ENCODE measurements at regions not wholly inside any gene's neighbourhood (a gene's known extent, or its start where the extent isn't known, plus 50 kb on each side); places are given as distances from the start of the nearest gene placed in this dataset.
"Not testable (repeated sequence)": the region's sequence is repeated elsewhere in the genome, so short reads cannot be mapped to it uniquely, and the experiment has no call there.

DNA sequence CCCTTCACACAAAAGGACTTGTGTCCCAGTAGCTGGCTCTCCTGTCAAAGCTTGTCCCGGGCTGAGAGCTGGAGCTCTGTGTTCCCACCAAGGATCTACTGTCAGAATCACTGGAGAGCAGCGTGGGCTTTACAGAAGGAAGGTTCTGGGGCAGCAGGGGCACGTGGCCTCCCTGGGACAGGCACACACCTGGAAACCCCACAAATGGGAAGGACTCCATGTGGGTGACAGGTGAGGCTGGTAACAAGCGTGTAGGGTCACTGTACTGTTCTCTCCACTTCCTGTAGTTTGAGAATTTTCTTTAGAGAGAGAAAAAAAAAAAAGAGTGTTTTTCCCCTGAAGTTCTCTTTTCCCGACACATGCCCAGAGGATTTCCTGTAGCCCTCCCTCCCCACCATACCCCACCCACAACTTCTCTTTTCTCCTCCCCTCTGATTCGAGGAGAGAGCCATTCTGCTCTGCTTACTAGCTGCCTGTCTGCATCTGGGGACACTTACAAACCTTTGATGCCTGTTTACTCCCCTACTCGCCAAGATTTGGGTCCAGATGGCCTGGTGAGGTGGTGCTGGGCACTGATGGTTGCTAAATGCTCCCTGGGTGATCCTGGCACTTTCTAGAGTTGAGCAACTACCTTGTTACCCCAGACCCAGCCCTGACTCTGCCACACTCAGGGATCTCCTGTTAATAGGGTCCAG, 84.1 kb upstream of the SIRPA start:
- no peak for DNase-seq (ENCODE audit: low read depth)

DNA sequence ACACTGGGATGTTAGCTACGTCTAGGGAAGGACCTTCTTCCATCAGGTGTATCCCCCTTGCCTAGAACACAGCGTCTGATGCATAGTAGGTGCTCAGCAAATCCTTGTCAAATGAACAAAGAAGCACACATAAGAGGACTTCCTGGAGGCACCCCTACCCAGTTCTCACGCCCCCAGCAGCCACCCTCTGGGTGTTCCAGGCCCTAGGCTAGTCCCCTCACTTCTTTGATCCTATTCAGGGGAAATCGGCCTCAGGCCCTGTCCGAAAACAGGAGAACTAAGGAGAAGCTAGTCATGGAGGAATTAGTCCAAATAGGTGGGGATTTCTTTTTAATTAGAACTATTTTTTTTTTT, 84.7 kb upstream of the SIRPA start:
- DNase-seq (ENCODE audit: low read depth) = no peak

DNA sequence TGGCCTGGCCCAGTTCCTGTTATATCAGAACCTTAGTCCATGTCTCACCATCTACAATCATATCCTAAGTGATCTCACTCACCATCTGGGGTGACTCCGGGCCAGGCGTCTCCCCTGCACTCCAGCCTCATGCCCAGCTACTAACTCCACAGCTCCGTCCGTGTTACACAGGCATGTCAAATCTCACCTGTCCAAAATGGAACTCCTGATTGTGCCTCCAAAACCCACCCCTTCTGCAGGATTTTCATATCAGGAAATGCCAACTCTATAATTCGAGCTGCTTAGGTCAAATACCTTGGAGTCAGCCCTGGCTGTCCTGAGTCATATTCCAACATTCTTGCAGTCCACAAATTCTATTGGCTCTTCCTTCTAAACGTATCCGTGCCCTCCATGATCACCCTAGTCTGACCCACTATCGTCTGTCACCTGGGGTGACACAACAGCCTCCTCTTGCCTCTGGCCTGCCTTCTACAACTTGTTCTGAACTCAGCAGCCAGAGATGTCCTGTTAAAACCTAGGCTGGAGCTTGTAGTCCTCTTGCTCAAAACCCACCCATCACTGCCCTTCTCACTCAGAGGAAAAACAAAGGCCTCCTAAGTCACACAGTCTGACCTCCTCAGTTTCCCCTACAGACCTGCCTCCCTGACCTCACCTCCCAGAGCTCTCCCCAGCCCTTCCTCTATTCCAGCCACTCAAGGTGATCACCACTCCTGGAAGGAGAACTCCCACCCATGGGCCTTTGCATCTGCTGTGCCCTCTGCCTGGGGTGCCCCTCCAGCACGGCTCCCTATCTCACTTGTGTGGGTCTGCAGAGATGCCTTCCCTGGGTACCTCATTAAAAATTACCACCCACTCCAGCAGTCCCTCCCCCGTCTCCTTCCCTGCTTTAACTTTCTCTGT, 85.3 kb upstream of the SIRPA start:
- DNase-seq (ENCODE audit: low read depth) = no peak

DNA sequence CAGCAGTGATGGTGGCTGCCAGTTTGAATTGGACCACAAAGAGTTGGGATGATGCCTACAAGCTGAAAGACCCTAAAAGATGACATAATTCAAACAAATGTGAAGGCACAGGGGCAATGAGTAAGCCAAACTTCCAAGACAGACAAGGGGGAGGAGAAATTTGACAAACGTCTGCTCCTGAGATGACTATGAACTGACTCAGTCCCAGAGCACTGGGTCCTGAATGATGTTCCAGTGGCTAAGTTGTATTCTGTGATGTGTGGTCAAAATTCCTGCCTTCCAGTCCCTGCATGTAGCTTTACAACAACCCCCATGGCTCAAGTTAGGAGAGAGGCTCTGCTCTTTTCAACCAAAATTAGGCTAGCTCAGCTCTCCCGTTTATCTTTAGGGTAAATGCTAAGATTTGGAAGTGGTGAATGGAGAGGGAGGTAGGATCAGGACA, 86.1 kb upstream of the SIRPA start:
- DNase-seq (ENCODE audit: low read depth) = no peak

DNA sequence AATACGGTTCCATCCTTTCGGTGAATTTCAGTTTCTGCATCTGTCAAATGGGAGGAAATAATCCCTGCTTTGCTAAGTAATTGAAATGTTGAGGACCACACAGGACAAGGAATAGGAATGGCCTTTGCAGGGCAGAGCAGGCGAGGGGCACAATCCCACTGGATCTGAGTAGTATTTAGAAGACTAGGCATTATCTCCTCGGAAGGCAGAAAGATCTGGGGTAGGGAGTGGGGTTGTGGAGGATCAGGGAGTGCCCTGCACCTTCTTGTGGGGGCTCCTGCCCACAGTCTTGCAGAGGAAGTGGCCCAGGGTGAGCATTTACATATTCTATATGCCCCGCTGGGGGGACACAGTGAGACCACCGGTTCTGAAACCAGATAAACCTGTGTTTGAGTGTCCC, 87.1 kb upstream of the SIRPA start:
- DNase-seq (ENCODE audit: low read depth) = no peak

DNA sequence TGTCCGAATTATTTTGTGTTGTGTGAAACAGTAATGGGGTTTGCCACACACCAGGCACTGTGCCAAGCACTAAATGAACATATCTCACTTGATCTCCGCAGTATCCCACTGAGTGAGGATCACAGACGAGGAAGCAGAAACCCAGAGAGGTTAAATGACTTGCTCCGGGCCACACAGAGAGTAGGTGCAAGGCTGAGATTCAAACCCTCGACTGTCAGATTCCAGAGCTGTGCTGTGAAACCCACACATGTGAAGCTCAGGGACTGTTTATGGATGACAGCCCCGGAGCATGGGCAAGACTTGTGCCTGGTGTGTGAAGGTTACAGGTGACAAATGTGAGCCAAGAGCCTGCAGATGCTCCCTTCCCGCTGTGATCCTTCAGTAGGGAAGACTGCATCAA, 87.8 kb upstream of the SIRPA start:
- DNase-seq (ENCODE audit: low read depth) = no peak

DNA sequence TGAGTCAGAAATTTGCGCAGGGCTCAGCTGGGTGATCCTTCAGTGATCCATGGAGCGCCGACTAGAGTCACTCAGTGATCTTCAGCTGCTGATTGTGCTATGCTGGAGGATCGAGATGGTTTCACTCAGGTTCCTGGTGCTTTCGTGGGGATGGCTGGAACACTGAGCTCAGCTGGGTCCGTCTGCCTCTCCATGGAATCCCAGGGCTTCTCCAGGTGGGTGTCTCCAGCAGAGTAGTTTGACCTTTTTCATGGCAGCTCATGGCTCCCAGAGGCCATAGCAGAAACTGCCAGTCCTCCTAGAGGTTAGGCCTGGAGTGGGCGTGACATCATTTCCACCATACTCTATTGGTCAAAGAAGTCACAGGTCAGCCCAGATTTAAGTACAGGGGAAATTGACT, 88.8 kb upstream of the SIRPA start:
- no peak for DNase-seq (ENCODE audit: low read depth)

DNA sequence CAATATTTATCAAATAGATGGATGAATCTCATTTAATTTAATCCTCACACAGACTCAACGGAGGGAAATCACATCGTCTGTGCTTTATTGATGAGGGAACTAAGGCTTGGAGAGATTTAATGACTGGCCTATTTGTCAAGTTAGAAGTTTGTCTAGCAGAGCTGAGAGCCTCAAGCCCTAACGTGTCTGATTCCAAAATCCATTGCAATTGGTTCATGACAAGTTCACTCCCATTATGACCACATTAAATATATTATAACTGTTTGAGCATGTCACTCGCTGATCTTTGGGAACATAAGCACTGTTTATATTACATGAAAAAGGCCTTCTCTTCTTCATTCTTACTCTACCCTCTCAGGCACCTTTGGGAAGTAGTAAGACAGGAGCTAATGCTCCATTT, 89.4 kb upstream of the SIRPA start:
- no peak for DNase-seq (ENCODE audit: low read depth)

DNA sequence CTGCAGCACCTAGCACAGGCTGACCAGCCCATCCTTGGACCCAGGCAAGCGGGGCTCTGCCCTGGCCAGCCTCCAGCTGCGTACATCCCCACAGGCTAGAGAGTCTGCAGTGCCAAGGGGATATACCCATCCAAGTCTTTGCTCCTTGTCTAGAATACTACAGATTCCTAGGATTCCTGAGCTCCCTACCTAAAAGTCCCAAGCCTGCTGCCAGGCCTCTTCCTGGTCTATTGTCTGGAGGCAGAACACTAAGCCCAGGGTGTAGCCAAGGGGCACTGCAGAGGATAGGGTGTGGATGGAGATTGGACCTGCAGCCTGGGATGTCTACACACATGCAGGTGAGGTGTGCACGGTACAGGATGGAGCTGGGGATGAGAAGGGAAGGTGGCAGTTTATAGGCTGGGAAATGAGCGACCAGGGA, 90.0 kb upstream of the SIRPA start:
- DNase-seq (ENCODE audit: low read depth) = no peak

DNA sequence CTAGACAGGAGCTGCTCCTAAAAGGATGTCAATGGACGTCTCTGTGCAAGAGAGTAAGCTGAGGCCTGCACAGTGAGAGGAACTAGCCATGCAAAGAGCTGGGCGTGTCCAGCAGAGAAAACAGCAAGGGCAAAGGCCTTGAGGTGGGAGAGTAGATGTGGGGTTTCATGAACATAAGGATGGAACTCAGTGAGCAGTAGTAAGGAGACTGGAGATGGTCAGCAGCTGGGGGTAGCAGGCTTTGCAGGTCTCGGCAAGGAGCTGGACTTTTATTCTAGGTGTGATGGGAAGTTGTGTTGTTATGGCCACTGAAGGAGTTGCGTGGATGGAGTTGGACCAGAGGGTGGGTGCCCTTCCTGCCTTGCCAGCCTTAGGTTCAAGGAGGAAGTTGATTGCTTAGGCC, 90.7 kb upstream of the SIRPA start:
- no peak for DNase-seq (ENCODE audit: low read depth)

DNA sequence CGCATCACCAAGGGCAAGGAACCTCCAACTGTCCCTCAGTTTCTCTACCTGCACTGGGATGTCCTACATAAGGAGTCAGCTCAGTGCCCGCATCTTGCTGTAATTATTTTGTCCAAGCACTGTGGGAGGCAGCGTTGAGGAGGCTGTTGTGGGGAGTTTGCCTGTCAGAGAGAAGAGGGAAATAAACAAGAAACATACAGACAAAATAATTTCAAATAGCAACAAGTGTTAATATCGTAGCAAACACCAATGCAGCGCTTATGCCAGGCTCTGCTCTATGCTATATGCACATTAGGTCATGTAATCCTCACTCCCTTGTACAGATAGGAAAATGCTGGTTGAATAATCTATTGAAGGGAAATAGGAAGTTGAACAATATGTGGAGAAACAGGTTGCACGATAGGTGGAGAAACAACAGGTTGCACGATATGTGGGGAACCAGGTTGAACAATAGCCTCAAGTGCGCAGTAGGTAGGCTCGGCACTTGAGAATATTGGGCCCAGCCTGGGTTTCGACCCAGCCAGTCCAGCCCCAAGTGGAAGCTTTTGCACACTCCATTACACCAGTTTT, 91.2 kb upstream of the SIRPA start:
- no peak for DNase-seq (ENCODE audit: low read depth)

DNA sequence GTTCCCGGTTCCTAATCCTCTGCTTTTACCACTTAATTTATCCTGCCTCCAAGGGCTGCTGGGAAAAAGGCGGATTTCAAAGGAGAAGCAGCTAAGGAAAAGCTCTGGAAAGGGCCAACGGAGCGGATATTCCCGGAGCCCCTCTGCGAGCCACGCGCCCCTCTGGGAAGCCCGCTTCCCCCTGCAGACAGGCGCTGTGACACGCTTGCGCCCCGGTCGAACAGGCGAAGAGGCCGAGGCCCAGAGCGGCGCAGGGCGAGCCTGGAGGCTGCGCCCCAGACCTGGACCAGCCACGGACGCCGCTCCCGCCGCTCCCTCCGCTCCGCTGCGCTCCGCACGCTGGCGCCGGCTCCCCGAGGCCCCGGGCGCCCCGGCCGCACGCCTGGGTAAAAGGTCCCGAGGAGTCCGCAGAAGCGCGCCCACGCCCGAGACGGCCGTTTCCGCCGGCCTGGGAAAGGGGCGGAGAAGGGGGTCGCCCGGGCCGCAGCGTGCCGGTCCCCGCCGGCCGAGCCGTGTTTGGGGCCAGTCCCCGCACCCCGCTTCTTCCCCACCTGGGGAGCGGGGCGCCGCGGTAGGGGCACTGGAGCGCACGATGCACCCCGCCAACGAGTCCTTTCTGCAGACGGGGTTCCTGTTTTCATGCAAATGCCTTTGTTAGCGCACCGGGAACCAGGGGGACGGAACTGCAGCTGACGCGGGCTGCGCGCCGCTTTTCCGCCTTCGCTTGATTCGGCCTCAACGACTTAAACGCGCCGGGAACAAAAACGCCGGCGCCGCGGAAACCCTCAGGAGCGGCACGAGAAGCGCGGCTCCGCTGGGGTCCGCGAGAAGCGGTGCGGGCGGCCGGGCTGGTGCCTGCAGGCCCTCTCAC, 91.9 kb upstream of the SIRPA start:
- DNase-seq (ENCODE audit: low read depth) = no peak

DNA sequence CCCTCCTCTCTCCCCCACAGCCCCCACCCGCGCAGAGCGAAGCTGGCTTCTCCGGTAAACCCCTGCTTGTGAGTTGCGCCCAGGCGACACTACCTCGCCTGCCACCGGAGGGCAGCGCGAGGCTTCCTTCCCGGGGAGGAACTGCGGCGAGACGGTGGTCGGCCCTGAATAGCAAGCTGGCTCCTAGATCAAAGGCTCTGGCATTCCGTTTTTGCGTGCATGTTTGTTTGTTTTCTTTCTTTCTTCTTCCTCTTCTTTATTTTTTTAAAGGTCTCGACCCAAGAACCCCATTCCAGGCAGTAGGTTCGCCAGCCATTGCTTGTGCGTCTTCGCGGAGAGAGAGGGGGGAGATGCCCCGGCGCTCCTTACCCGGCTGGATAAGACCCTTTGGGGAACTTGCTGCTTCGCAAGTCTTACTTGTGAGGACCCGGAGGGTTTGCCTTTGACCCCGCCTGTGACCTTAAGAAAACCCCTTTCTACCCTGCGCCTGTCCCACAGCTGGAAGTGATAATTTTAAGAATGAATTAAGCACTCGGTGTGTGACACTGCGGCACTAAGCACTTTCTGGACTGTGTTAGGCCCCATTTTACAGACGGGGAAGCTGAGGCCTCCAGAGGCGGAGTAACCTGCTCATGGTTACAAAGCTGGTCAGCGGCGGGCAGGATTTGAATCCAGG, 92.7 kb upstream of the SIRPA start:
- DNase-seq (ENCODE audit: low read depth) = peak; percentile 9

DNA sequence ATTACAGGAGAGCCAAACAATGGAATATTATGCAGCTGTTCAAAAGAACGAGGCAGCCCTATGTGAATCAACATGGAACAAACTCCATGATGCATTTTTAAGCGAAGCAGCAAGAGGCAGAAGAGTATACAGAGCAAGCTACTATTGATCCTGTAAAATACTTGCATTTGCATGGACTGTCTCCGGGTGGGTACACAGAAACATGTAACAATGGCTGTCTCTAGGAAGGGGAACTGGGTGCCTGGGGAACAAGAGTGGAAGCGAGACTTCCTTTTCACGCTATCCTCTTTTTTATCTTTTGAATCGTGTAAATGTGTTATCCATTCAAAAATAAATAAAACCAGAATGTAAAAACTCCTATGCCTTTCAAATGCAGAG, 93.3 kb upstream of the SIRPA start:
- no peak for DNase-seq (ENCODE audit: low read depth)

DNA sequence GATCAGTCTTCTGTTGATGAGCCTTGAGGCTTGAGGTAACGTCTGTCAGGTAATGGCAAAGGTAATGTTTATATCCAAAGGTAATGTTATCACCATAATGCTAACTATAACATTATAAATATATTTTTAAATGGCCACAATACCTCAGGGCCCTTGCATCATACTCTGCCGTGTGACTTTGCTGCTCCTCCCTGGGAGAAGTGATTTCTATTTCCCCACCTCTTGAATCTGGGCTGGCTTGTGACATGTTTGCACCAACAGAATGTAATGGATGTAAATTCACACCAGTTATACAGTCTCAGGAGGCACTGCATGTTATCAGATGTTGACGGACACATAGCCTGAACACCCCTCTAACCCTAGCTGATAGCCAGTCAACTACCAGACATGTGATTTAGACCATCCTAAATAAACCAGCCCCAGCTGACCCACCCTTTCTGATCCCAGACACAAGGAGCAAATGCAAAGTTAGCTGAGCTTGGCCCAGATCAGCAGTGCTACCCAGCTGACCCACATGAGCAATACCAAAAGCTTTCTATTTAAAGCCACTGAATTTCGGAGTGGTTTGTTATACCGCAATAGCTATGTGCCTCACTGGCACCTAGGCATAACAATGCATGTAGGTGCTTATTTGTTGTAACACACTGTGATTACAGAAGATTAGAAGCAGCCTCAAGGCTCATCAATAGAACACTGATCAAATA, 93.8 kb upstream of the SIRPA start:
- no peak for DNase-seq (ENCODE audit: low read depth)

DNA sequence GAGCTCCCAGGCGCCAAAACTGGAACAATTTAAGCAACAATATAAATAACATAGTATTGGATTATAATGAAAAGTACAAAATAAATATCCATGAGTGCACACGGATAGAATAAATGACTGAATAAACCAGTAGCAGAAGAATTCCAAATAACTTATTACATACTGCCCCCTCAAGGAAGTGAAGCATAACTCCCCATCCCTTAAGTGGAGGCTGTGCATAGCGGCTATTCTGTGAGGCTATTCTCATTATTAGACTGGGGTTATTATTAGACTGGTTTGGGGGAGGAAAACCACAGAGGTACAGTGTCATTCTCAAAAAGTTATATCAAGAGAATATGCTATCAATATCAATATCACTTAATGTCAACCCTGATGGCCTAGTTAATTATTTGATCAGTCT, 94.4 kb upstream of the SIRPA start:
- no peak for DNase-seq (ENCODE audit: low read depth)

DNA sequence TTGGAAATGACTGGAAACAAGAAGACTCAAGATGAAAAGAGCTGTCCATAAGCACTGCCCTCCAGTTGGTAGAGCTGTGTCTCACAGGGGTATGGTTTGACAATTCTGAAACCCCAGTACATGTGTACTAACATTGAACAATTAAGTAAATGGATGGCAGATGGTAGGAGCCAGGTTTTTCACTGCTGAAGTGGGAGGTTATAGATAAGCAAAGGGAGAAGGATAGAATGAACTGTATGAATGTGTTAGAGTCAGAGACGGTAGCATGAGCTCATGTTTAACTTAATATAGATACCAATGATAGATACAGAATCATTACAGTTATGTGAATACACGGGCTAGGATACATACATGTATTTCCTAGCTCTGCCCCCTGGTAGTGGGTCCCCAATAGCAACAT, 95.0 kb upstream of the SIRPA start:
- no peak for DNase-seq (ENCODE audit: low read depth)

DNA sequence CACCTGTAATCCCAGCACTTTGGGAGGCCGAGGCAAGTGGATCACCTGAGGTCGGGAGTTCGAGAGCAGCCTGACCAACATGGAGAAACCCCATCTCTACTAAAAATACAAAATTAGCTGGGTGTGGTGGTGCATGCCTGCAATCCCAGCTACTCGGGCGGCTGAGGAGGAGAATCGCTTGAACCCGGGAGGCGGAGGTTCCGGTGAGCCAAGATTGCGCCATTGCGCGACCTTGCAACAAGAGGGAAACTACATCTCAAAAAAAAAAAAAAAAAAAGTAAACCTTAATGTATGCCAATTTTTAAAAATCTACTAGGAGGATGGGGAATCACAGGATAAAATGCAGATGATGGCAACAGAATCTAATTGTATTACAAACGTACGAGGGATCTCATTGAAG, 95.5 kb upstream of the SIRPA start:
- DNase-seq (ENCODE audit: low read depth) = not testable (repeated sequence)

DNA sequence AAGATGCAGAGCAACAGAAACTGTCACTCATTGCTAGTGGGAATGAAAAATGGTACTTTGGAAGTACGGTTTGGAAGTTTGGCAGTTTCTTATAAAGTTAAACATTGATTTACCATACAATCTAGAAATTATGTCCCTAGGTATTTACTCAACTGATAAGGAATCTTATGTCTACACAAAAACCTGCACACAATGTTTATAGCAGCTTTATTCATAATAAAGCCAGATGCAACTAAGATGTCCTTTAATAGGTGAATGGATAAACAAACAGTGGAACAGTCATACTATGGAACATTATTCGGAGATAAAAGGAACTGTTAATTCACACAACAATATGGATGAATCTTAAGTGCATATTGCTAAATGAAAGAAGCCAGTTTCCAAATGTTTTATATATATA, 96.2 kb upstream of the SIRPA start:
- DNase-seq (ENCODE audit: low read depth) = no peak

DNA sequence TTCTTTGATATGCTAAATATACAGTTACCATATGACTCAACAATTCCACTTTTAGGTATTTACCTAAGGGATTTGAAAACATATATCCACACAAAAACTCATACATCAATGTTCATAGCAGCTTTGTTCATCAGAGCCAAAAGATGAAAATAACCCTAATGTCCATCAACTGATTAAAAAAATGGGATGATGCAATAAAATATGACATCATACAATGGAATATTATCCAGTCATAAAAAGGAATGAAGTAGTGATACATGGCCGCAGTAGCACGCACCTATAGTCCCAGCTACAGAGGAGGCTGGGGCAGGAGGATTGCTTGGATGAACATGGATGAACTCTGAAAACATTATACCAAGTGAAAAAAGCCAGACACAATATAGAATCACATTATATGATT, 101.4 kb upstream of the SIRPA start:
- DNase-seq (ENCODE audit: low read depth) = no peak

DNA sequence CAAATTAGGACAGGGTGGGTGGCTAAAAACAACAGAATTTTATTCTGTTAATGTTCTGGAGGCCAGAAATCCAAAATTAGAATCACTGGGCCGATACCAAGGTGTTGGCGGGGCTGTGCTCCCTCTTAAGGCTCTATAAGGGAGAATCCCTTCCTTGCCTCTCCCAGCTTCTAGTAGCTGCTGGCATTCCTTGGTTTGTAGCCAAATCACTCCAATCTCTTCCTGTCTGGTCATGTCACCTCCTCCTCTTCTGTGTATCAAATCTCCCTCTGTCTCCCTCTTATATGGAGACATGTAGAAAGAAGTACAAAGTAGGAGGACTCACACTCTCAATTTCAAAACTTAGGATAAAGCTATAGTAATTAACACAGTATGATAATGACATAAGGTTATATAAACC, 102.9 kb upstream of the SIRPA start:
- DNase-seq (ENCODE audit: low read depth) = no peak

Measured in stimulated activated CD8-positive, alpha-beta memory T cell treated with anti-CD3 and anti-CD28 coated beads, Interleukin-4, amount 100 ng/mL, for 24 hours (primary cell).